HEK293 (cell line): ENCODE measurements at regions not wholly inside any gene's neighbourhood (a gene's known extent, or its start where the extent isn't known, plus 50 kb on each side); places are given as distances from the start of the nearest gene placed in this dataset.

Experiments
- CTCF ChIA-PET: fragments of 350-600 bp; formaldehyde crosslinking; extraction: SDS; loops from one replicate; lab custom pipeline; 2021; ENCODE audit warnings: antibody characterized with exemption; lab: Yijun Ruan, JAX
- POLR2A ChIA-PET: fragments of 300-600 bp; formaldehyde crosslinking; extraction: SDS; loops from one replicate; lab custom pipeline; 2020; ENCODE audit warnings: antibody characterized with exemption, inconsistent platforms; lab: Yijun Ruan, JAX
- H3K27ac ChIP-seq: fragments of 200-500 bp; sonication (Bioruptor generic); 2 replicates; pipeline ENCODE4 v1.5.1; 2014; ENCODE audit warnings: low read depth, low read length, control low read depth, inconsistent platforms; ENCODE audit errors: extremely low read depth
- H3K36me3 ChIP-seq, 2 experiments: fragments of 200-500 bp in 1 of 2; sonication (Bioruptor generic) in 1 of 2; 1 replicate in 1 of 2; 2 replicates in 1 of 2; pipeline ENCODE4 v1.5.1; 2014 to 2017; ENCODE audit warnings: inconsistent platforms in 2 of 2, low read length in 2 of 2; ENCODE audit not compliant: control insufficient read depth in 2 of 2, insufficient read depth in 1 of 2
- H3K4me1 ChIP-seq: fragments of 200-500 bp; sonication (Bioruptor generic); 2 replicates; pipeline ENCODE4 v1.5.1; 2014; ENCODE audit warnings: mild to moderate bottlenecking, low read length, inconsistent platforms; ENCODE audit not compliant: control insufficient read depth, insufficient read depth
- H3K4me3 ChIP-seq: 2 replicates; pipeline ENCODE4 v1.5.1; 2011; ENCODE audit warnings: low read depth, mild to moderate bottlenecking, control low read depth, low read length, moderate library complexity
- H3K9me3 ChIP-seq: fragments of 200-500 bp; sonication (Bioruptor generic); 2 replicates; pipeline ENCODE4 v1.5.1; 2014; ENCODE audit warnings: low read depth, low read length, inconsistent platforms; ENCODE audit not compliant: control insufficient read depth, insufficient read depth
- ELK4 ChIP-seq: IDR thresholded peaks from 2 replicates; pipeline ENCODE4 v1.6.1; 2011; ENCODE audit warnings: mild to moderate bottlenecking, low read depth, low read length, borderline replicate concordance
- GLIS2 ChIP-seq: fragments of 450-650 bp; formaldehyde crosslinking; IDR thresholded peaks from 2 replicates; pipeline ENCODE4 v1.5.1; 2016; ENCODE audit warnings: missing biosample characterization, missing genetic modification characterization
- HOXD13 ChIP-seq: sonication (generic); formaldehyde crosslinking; IDR thresholded peaks from 2 replicates; pipeline ENCODE4 v1.8.0; 2022; ENCODE audit warnings: missing genetic modification reagents, borderline replicate concordance
- KLF7 ChIP-seq: fragments of 450-650 bp; formaldehyde crosslinking; IDR thresholded peaks from 2 replicates; pipeline ENCODE4 v1.5.1; 2016; ENCODE audit warnings: missing biosample characterization, missing genetic modification characterization, borderline replicate concordance
- YY2 ChIP-seq: fragments of 450-650 bp; formaldehyde crosslinking; IDR thresholded peaks from 2 replicates; pipeline ENCODE4 v1.5.1; 2016; ENCODE audit warnings: missing biosample characterization, missing genetic modification characterization
- ZBTB17 ChIP-seq: fragments of 450-650 bp; formaldehyde crosslinking; IDR thresholded peaks from 2 replicates; pipeline ENCODE4 v1.5.1; 2016; ENCODE audit warnings: missing biosample characterization, missing genetic modification characterization
- ZNF148 ChIP-seq: fragments of 450-650 bp; formaldehyde crosslinking; IDR thresholded peaks from 2 replicates; pipeline ENCODE4 v1.5.0; 2017; ENCODE audit warnings: missing biosample characterization, missing genetic modification characterization, borderline replicate concordance
- ZNF19 ChIP-seq: fragments of 450-650 bp; formaldehyde crosslinking; IDR thresholded peaks from 2 replicates; pipeline ENCODE4; 2016; ENCODE audit warnings: missing biosample characterization, missing genetic modification characterization, low read depth
- ZNF211 ChIP-seq: fragments of 450-650 bp; formaldehyde crosslinking; IDR thresholded peaks from 2 replicates; pipeline ENCODE4 v1.5.1; 2016; ENCODE audit warnings: low read depth, missing biosample characterization, missing genetic modification characterization
- ZNF23 ChIP-seq: fragments of 450-650 bp; formaldehyde crosslinking; IDR thresholded peaks from 2 replicates; pipeline ENCODE4 v1.5.1; 2016; ENCODE audit warnings: missing biosample characterization, missing genetic modification characterization, borderline replicate concordance
- ZNF24 ChIP-seq: fragments of 450-650 bp; formaldehyde crosslinking; IDR thresholded peaks from 2 replicates; pipeline ENCODE4 v1.5.1; 2016; ENCODE audit warnings: missing biosample characterization, missing genetic modification characterization
- ZNF302 ChIP-seq: fragments of 450-650 bp; formaldehyde crosslinking; IDR thresholded peaks from 2 replicates; pipeline ENCODE4 v1.5.1; 2016; ENCODE audit warnings: missing biosample characterization, missing genetic modification characterization, low read depth
- ZNF341 ChIP-seq: fragments of 450-650 bp; formaldehyde crosslinking; IDR thresholded peaks from 2 replicates; pipeline ENCODE4; 2016; ENCODE audit warnings: low read depth, missing biosample characterization, missing genetic modification characterization
- ZNF350 ChIP-seq: fragments of 450-650 bp; formaldehyde crosslinking; IDR thresholded peaks from 2 replicates; pipeline ENCODE4 v1.5.0; 2017; ENCODE audit warnings: missing biosample characterization, mild to moderate bottlenecking, missing genetic modification characterization
- ZNF354C ChIP-seq: fragments of 450-650 bp; formaldehyde crosslinking; IDR thresholded peaks from 2 replicates; pipeline ENCODE4 v1.5.1; 2016; ENCODE audit warnings: missing biosample characterization, missing genetic modification characterization, low read depth, borderline replicate concordance
- ZNF394 ChIP-seq: fragments of 450-650 bp; formaldehyde crosslinking; IDR thresholded peaks from 2 replicates; pipeline ENCODE4 v1.5.1; 2016; ENCODE audit warnings: missing biosample characterization, missing genetic modification characterization, mild to moderate bottlenecking, moderate library complexity, borderline replicate concordance
- ZNF398 ChIP-seq: fragments of 450-650 bp; formaldehyde crosslinking; IDR thresholded peaks from 2 replicates; pipeline ENCODE4 v1.5.1; 2017; ENCODE audit warnings: missing biosample characterization, missing genetic modification characterization
- ZNF555 ChIP-seq: fragments of 450-650 bp; formaldehyde crosslinking; conservative IDR thresholded peaks from 2 replicates; pipeline ENCODE4 v1.5.1; 2017; ENCODE audit warnings: missing biosample characterization, mild to moderate bottlenecking, missing genetic modification characterization, inconsistent platforms
- ZNF560 ChIP-seq: fragments of 450-650 bp; formaldehyde crosslinking; IDR thresholded peaks from 2 replicates; pipeline ENCODE4 v1.5.1; 2017; ENCODE audit warnings: missing biosample characterization, missing genetic modification characterization, borderline replicate concordance
- ZNF585B ChIP-seq: fragments of 450-650 bp; formaldehyde crosslinking; IDR thresholded peaks from 2 replicates; pipeline ENCODE4 v1.5.1; 2016; ENCODE audit warnings: missing biosample characterization, missing genetic modification characterization
- ZNF596 ChIP-seq: fragments of 450-650 bp; IDR thresholded peaks from 2 replicates; pipeline ENCODE4 v1.5.0; 2018; ENCODE audit warnings: missing biosample characterization, mild to moderate bottlenecking, missing genetic modification characterization, moderate library complexity
- ZNF639 ChIP-seq: fragments of 450-650 bp; formaldehyde crosslinking; IDR thresholded peaks from 2 replicates; pipeline ENCODE4 v1.5.1; 2016; ENCODE audit warnings: missing biosample characterization, missing genetic modification characterization
- ZNF658 ChIP-seq: fragments of 450-650 bp; formaldehyde crosslinking; IDR thresholded peaks from 2 replicates; pipeline ENCODE4; 2016; ENCODE audit warnings: missing biosample characterization, missing genetic modification characterization

- Histone ChIP-seq H3K36me3 (no peaks in the 10 kb centered on the region), H3K4me1 (no peaks in the 10 kb centered on the region), H3K4me3 (no peak overlapping the region), H3K27ac (no peak overlapping the region), H3K9me3 (no peaks in the 10 kb centered on the region)
- TF ChIP-seq ZNF354C (tag by site-specific recombination) = no peak
- no peak for TF ChIP-seq ZNF23 (tag by site-specific recombination)
- TF ChIP-seq ZNF658 (tag by site-specific recombination) = no peak
- no peak for TF ChIP-seq ZNF394
- TF ChIP-seq ZNF596 (tag by site-specific recombination) = no peak
- no peak for TF ChIP-seq ZNF211 (tag by site-specific recombination)
- no peak for TF ChIP-seq ZNF555
- TF ChIP-seq ELK4 = no peak
- no peak for TF ChIP-seq HOXD13
- no peak for TF ChIP-seq ZNF148 (tag by site-specific recombination)
- TF ChIP-seq ZNF585B (tag by site-specific recombination) = no peak
- no peak for TF ChIP-seq ZNF24 (tag by site-specific recombination)
- TF ChIP-seq KLF7 (tag by site-specific recombination) = no peak
- no peak for TF ChIP-seq ZNF302 (tag by site-specific recombination)
- TF ChIP-seq ZNF639 (tag by site-specific recombination) = no peak
- ChIA-PET CTCF (no interaction called here), POLR2A (interaction anchor here (0.6 to 0.7 kb wide), 2 partner anchors 14 to 123 kb away, joined by 3 read pairs; no protein-coding TSS in a partner anchor)
Observed at GRCh38 chr2:128433911-128434550, 115.4 kb upstream of the HS6ST1 start.

- POLR2A ChIA-PET = no interaction called here
- Histone ChIP-seq H3K27ac (no peak overlapping the region), H3K4me1 (no peaks in the 10 kb centered on the region), H3K4me3 (no peak overlapping the region), H3K36me3 (no peaks in the 10 kb centered on the region), H3K9me3 (no peaks in the 10 kb centered on the region)
- CTCF ChIA-PET = interaction anchor here (0.6 kb wide), 1 partner anchor 957 kb away, joined by 4 read pairs; no protein-coding TSS in a partner anchor
- TF ChIP-seq ZNF350 = no peak
- no peak for TF ChIP-seq GLIS2 (tag by site-specific recombination)
- no peak for TF ChIP-seq ZNF398 (tag by site-specific recombination)
- TF ChIP-seq ZNF341 (tag by site-specific recombination) = no peak
- TF ChIP-seq YY2 (tag by site-specific recombination) = no peak
- no peak for TF ChIP-seq ZBTB17 (tag by site-specific recombination)
- TF ChIP-seq ZNF394 = no peak
- no peak for TF ChIP-seq ZNF560
- TF ChIP-seq ZNF19 (tag by site-specific recombination) = no peak
Observed at GRCh38 chr2:128435576-128436478, 117.2 kb upstream of the HS6ST1 start.
